ENCODE measurements at regions not wholly inside any gene's neighbourhood (a gene's known extent, or its start where the extent isn't known, plus 50 kb on each side); places are given as distances from the start of the nearest gene placed in this dataset.

- TF ChIP-seq CTCF (IDR thresholded peaks at IDR 0.05) (no peak), POLR2A (IDR thresholded peaks at IDR 0.05) (no peak)
Observed at GRCh38 chr9:105091004-105091640, 153.3 kb upstream of the SLC44A1 start.

All from lower leg skin (tissue), 3 donors.